H1 (cell line): ENCODE measurements at regions not wholly inside any gene's neighbourhood (a gene's known extent, or its start where the extent isn't known, plus 50 kb on each side); places are given as distances from the start of the nearest gene placed in this dataset.

ENCODE experiments used
- CTCF ChIA-PET: fragments of 300-600 bp; sonication (Branson Sonifier 250); formaldehyde crosslinking; loops from one replicate; lab custom pipeline; 2021; ENCODE audit not compliant: partially characterized antibody; lab: Charles Lee
- POLR2A ChIA-PET: fragments of 300-600 bp; sonication (Branson Sonifier 250); formaldehyde crosslinking; loops from one replicate; lab custom pipeline; 2021; ENCODE audit warnings: inconsistent platforms; ENCODE audit not compliant: partially characterized antibody; lab: Charles Lee
- DNase-seq, 2 experiments: peaks; one replicate each; pipeline versions ENCODE4 v3.0.0 to v3.0.0-alpha.2; 2010 to 2022; ENCODE audit warnings: low spot score in 2 of 2, low read depth in 1 of 2, mixed read lengths in 1 of 2
- FAIRE-seq: peaks from 2 replicates; lab custom pipeline; 2011; peaks lifted over from hg19 to GRCh38; lab: Jason Lieb, UNC
- H2AFZ ChIP-seq: 2 replicates; pipeline ENCODE4 v1.8.1; 2012; ENCODE audit warnings: low read length, inconsistent platforms
- H2AK5ac ChIP-seq: 2 replicates; pipeline ENCODE4 v1.6.1; 2013; ENCODE audit warnings: low read depth, low read length
- H2BK120ac ChIP-seq: replicated peaks from 2 replicates; pipeline ENCODE3; 2013; ENCODE audit warnings: low read depth, low read length, inconsistent platforms
- H2BK12ac ChIP-seq: 2 replicates; pipeline ENCODE4 v1.6.1; 2013; ENCODE audit warnings: low read depth, low read length
- H2BK15ac ChIP-seq: 2 replicates; pipeline ENCODE4 v1.6.1; 2013; ENCODE audit warnings: low read length
- H2BK20ac ChIP-seq: 2 replicates; pipeline ENCODE4 v1.6.1; 2013; ENCODE audit warnings: low read length
- H2BK5ac ChIP-seq: 2 replicates; pipeline ENCODE4 v1.6.1; 2013; ENCODE audit warnings: low read depth, low read length
- H3K14ac ChIP-seq: 2 replicates; pipeline ENCODE4 v1.6.1; 2013; ENCODE audit warnings: inconsistent platforms; ENCODE audit not compliant: insufficient read length
- H3K18ac ChIP-seq: 2 replicates; pipeline ENCODE4 v1.6.1; 2013; ENCODE audit warnings: low read length; ENCODE audit errors: extremely low read depth
- H3K23ac ChIP-seq: 2 replicates; pipeline ENCODE4 v1.6.1; 2013; ENCODE audit warnings: inconsistent platforms; ENCODE audit not compliant: insufficient read length
- H3K23me2 ChIP-seq: 2 replicates; pipeline ENCODE4 v1.6.1; 2013; ENCODE audit warnings: low read depth, low read length
- H3K27ac ChIP-seq: 2 replicates; pipeline ENCODE4 v1.6.1; 2011; ENCODE audit warnings: low read depth, low read length, inconsistent platforms
- H3K27me3 ChIP-seq, 4 experiments: replicated peaks in 1 of 4; 1 replicate in 1 of 4; 2 replicates in 3 of 4; pipeline versions ENCODE4 v1.6.1 to v1.8.1; 2011 to 2013; ENCODE audit warnings: low read length in 3 of 4, mild to moderate bottlenecking in 3 of 4, inconsistent platforms in 2 of 4, mixed read lengths in 2 of 4, moderate library complexity in 1 of 4; ENCODE audit not compliant: control insufficient read depth in 3 of 4, insufficient read depth in 3 of 4; ENCODE audit errors: extremely low read depth in 1 of 4
- H3K36me3 ChIP-seq, 4 experiments: 2 replicates each; pipeline versions ENCODE4 v1.6.1 to v1.8.1; 2011 to 2013; ENCODE audit warnings: mild to moderate bottlenecking in 4 of 4, low read length in 3 of 4, moderate library complexity in 2 of 4, control low read depth in 1 of 4, inconsistent platforms in 1 of 4; ENCODE audit not compliant: insufficient read depth in 4 of 4, control insufficient read depth in 2 of 4
- H3K4ac ChIP-seq: replicated peaks from 2 replicates; pipeline ENCODE3; 2013; ENCODE audit warnings: low read length, low read depth, mixed read lengths, inconsistent platforms; ENCODE audit not compliant: insufficient read length
- H3K4me1 ChIP-seq, 4 experiments: replicated peaks in 1 of 4; 1 replicate in 1 of 4; 2 replicates in 3 of 4; pipeline versions ENCODE4 v1.6.1 to v1.8.1; 2011 to 2013; ENCODE audit warnings: low read length in 3 of 4, inconsistent platforms in 2 of 4, mixed read lengths in 1 of 4; ENCODE audit not compliant: insufficient read depth in 4 of 4, control insufficient read depth in 3 of 4
- H3K4me2 ChIP-seq, 2 experiments: 2 replicates each; pipeline versions ENCODE4 v1.6.1 to v1.8.1; 2011 to 2013; ENCODE audit warnings: low read depth in 2 of 2, low read length in 2 of 2, control low read depth in 1 of 2, inconsistent platforms in 1 of 2, mild to moderate bottlenecking in 1 of 2; ENCODE audit not compliant: insufficient read depth in 1 of 2
- H3K4me3 ChIP-seq, 4 experiments: fragments of 200-600, 300-600 bp in 1 of 4; sonication (generic), shearing (Covaris generic), sonication (Bioruptor Twin) in 1 of 4; 2 replicates each; pipeline versions ENCODE4 v1.5.1 to v1.8.1; 2011 to 2016; ENCODE audit warnings: low read length in 4 of 4, low read depth in 3 of 4, control low read depth in 2 of 4, inconsistent platforms in 2 of 4, mild to moderate bottlenecking in 2 of 4, mixed read lengths in 1 of 4, moderate library complexity in 1 of 4; ENCODE audit not compliant: insufficient read depth in 2 of 4; ENCODE audit errors: extremely low read depth in 1 of 4
- H3K56ac ChIP-seq: replicated peaks from 2 replicates; pipeline ENCODE3; 2013; ENCODE audit warnings: low read depth, mild to moderate bottlenecking, mixed read lengths, low read length, inconsistent platforms; ENCODE audit not compliant: insufficient read length
- H3K79me1 ChIP-seq: 2 replicates; pipeline ENCODE4 v1.6.1; 2013; ENCODE audit warnings: low read depth, low read length, control low read depth
- H3K79me2 ChIP-seq, 2 experiments: 2 replicates each; pipeline versions ENCODE4 v1.6.1 to v1.8.1; 2012 to 2013; ENCODE audit warnings: low read length in 2 of 2, mild to moderate bottlenecking in 2 of 2, inconsistent platforms in 1 of 2; ENCODE audit not compliant: insufficient read depth in 2 of 2, control insufficient read depth in 1 of 2
- H3K9ac ChIP-seq, 4 experiments: replicated peaks in 1 of 4; 1 replicate in 1 of 4; 2 replicates in 3 of 4; pipeline versions ENCODE4 v1.6.1 to v1.8.1; 2011 to 2013; ENCODE audit warnings: low read depth in 3 of 4, low read length in 3 of 4, control low read depth in 2 of 4, mild to moderate bottlenecking in 2 of 4, moderate library complexity in 2 of 4, inconsistent platforms in 1 of 4; ENCODE audit errors: extremely low read depth in 1 of 4
- H3K9me3 ChIP-seq, 2 experiments: 2 replicates each; pipeline versions ENCODE4 v1.6.1 to v1.8.1; 2012 to 2013; ENCODE audit warnings: mild to moderate bottlenecking in 2 of 2, moderate library complexity in 2 of 2, control low read depth in 1 of 2, inconsistent platforms in 1 of 2, low read depth in 1 of 2, low read length in 1 of 2, mixed read lengths in 1 of 2; ENCODE audit not compliant: insufficient read depth in 2 of 2
- H4K20me1 ChIP-seq, 2 experiments: replicated peaks in 1 of 2; 2 replicates each; pipeline versions ENCODE3 to v1.8.1; 2011 to 2013; ENCODE audit warnings: inconsistent platforms in 2 of 2, low read length in 2 of 2, mild to moderate bottlenecking in 1 of 2; ENCODE audit not compliant: insufficient read depth in 2 of 2, control insufficient read depth in 1 of 2
- H4K5ac ChIP-seq: 2 replicates; pipeline ENCODE4 v1.6.1; 2013; ENCODE audit warnings: low read length, low read depth, mixed read lengths, inconsistent platforms; ENCODE audit not compliant: insufficient read length
- H4K8ac ChIP-seq: 2 replicates; pipeline ENCODE4 v1.8.0; 2013; ENCODE audit warnings: mild to moderate bottlenecking, moderate library complexity, low read length, inconsistent platforms; ENCODE audit not compliant: insufficient read depth; ENCODE audit errors: extremely low read depth
- H4K91ac ChIP-seq: replicated peaks from 2 replicates; pipeline ENCODE3; 2013; ENCODE audit warnings: low read length, mixed read lengths, inconsistent platforms; ENCODE audit not compliant: insufficient read length
- BRCA1 ChIP-seq: IDR thresholded peaks from 2 replicates; pipeline ENCODE4 v1.6.1; 2012; ENCODE audit warnings: low read depth, low read length, improper control_type of control experiment
- CTCF ChIP-seq, 3 experiments: IDR thresholded peaks; 1 replicate in 2 of 3; 2 replicates in 1 of 3; pipeline versions ENCODE4 v1.5.1 to v1.6.1; 2011; ENCODE audit warnings: low read length in 3 of 3, mild to moderate bottlenecking in 3 of 3, inconsistent platforms in 2 of 3, low read depth in 1 of 3, moderate library complexity in 1 of 3; ENCODE audit not compliant: insufficient read depth in 1 of 3; ENCODE audit errors: control extremely low read depth in 1 of 3
- EP300 ChIP-seq, 2 experiments: IDR thresholded peaks; 1 replicate in 1 of 2; 2 replicates in 1 of 2; pipeline ENCODE4 v1.6.1; 2011 to 2012; ENCODE audit warnings: low read depth in 2 of 2, low read length in 2 of 2, mild to moderate bottlenecking in 2 of 2, borderline replicate concordance in 1 of 2, inconsistent platforms in 1 of 2, moderate library complexity in 1 of 2
- HDAC2 ChIP-seq, 2 experiments: fragments of 300-600 bp in 1 of 2; sonication (generic) in 1 of 2; IDR thresholded peaks; 2 replicates each; pipeline ENCODE4 v1.6.1; 2011 to 2012; ENCODE audit warnings: low read depth in 2 of 2, low read length in 2 of 2, mild to moderate bottlenecking in 2 of 2, moderate library complexity in 2 of 2, borderline replicate concordance in 1 of 2, inconsistent platforms in 1 of 2
- KDM1A ChIP-seq: fragments of 200-600, 300-600 bp; sonication (generic); IDR thresholded peaks from 2 replicates; pipeline ENCODE4 v1.7.1; 2016; ENCODE audit warnings: mild to moderate bottlenecking, low read length, borderline replicate concordance
- KDM4A ChIP-seq: IDR thresholded peaks from one replicate; pipeline ENCODE4 v1.7.1; 2012; ENCODE audit warnings: low read depth, mild to moderate bottlenecking, moderate library complexity, low read length, inconsistent platforms; ENCODE audit not compliant: severe bottlenecking
- POLR2A ChIP-seq, 2 experiments: IDR thresholded peaks; 1 replicate in 1 of 2; 2 replicates in 1 of 2; pipeline ENCODE4 v1.6.1; 2011; ENCODE audit warnings: low read depth in 2 of 2, low read length in 2 of 2, mild to moderate bottlenecking in 2 of 2; ENCODE audit errors: control extremely low read depth in 1 of 2
- POU5F1 ChIP-seq: IDR thresholded peaks from 2 replicates; pipeline ENCODE4 v1.6.1; 2011; ENCODE audit warnings: low read depth, mild to moderate bottlenecking, low read length, moderate library complexity
- RNF2 ChIP-seq: fragments of 200-900, 300-1000 bp; sonication (generic); IDR thresholded peaks from 2 replicates; pipeline ENCODE4 v1.7.1; 2016; ENCODE audit warnings: borderline replicate concordance, low read depth, mild to moderate bottlenecking, antibody characterized with exemption, low read length; ENCODE audit not compliant: poor library complexity, severe bottlenecking; ENCODE audit errors: missing control alignments
- RXRA ChIP-seq: IDR thresholded peaks from 2 replicates; pipeline ENCODE4 v1.6.1; 2011; ENCODE audit warnings: low read depth, mild to moderate bottlenecking, low read length, moderate library complexity; ENCODE audit not compliant: insufficient read depth
- SIX5 ChIP-seq: IDR thresholded peaks from 2 replicates; pipeline ENCODE4 v1.6.1; 2011; ENCODE audit warnings: mild to moderate bottlenecking, low read depth, low read length
- SP1 ChIP-seq: IDR thresholded peaks from 2 replicates; pipeline ENCODE4 v1.6.1; 2011; ENCODE audit warnings: low read depth, low read length
- SUZ12 ChIP-seq: fragments of 200-600 bp; sonication (generic); IDR thresholded peaks from 2 replicates; pipeline ENCODE4 v1.6.1; 2012; ENCODE audit warnings: mild to moderate bottlenecking, inconsistent platforms, low read length, moderate library complexity, mixed read lengths

GRCh38 chr1:186616511-186616910 is 63.7 kb downstream of the PTGS2 start:
- POLR2A ChIA-PET, result no interaction called here
- Histone ChIP-seq H3K27me3 (no peaks in the 10 kb centered on the region), H3K23me2 (peaks cover 2% of the 10 kb centered on the region; the same call in 1 of the 2 replicates), H3K9me3 (no peaks in the 10 kb centered on the region), H3K23ac (no peak overlapping the region), H3K4me1 (no peaks in the 10 kb centered on the region), H3K18ac (no peak overlapping the region), H2AK5ac (no peak overlapping the region), H2BK120ac (no peak overlapping the region), H3K4me3 (no peak overlapping the region), H3K56ac (no peak overlapping the region), H2BK20ac (no peak overlapping the region), H4K8ac (no peak overlapping the region), H4K20me1 (no peaks in the 10 kb centered on the region), H2BK5ac (no peak overlapping the region), H3K4ac (no peak overlapping the region), H2BK12ac (no peak overlapping the region), H3K4me2 (no peak overlapping the region), H3K79me1 (no peaks in the 10 kb centered on the region), H3K27ac (no peak overlapping the region), H3K79me2 (no peaks in the 10 kb centered on the region), H3K14ac (no peak overlapping the region), H2AFZ (no peak overlapping the region), H4K91ac (no peak overlapping the region), H3K36me3 (no peaks in the 10 kb centered on the region), H4K5ac (no peak overlapping the region), H3K9ac (no peak overlapping the region), H2BK15ac (no peak overlapping the region)
- CTCF ChIA-PET, result interaction anchor here (0.8 kb wide), 1 partner anchor 30 kb away, joined by 3 read pairs; no protein-coding TSS in a partner anchor
- no peak for DNase-seq
- FAIRE-seq, result no peak
- TF ChIP-seq RXRA, result no peak
- no peak for TF ChIP-seq KDM1A
- no peak for TF ChIP-seq SIX5
- TF ChIP-seq KDM4A, result no peak
- no peak for TF ChIP-seq HDAC2 (IDR thresholded peaks at IDR 0.05; ENCODE audit: borderline replicate concordance in 1 of 2, low read depth in 2 of 2, low read length in 2 of 2)
- no peak for TF ChIP-seq POU5F1
- no peak for TF ChIP-seq SP1
- TF ChIP-seq EP300 (IDR thresholded peaks at IDR 0.05; ENCODE audit: borderline replicate concordance in 1 of 2, low read depth in 2 of 2, low read length in 2 of 2), result no peak
- no peak for TF ChIP-seq BRCA1
- no peak for TF ChIP-seq RNF2
- no peak for TF ChIP-seq SUZ12
- TF ChIP-seq CTCF (IDR thresholded peaks at IDR 0.05; ENCODE audit: control extremely low read depth in 1 of 3, insufficient read depth in 1 of 3, low read depth in 1 of 3, low read length in 3 of 3), result no peak
- TF ChIP-seq POLR2A (IDR thresholded peaks at IDR 0.05; ENCODE audit: control extremely low read depth in 1 of 2, low read depth in 2 of 2, low read length in 2 of 2), result no peak
